ENCODE measurements at regions not wholly inside any gene's neighbourhood (a gene's known extent, or its start where the extent isn't known, plus 50 kb on each side); places are given as distances from the start of the nearest gene placed in this dataset.
"Not testable (repeated sequence)": the region's sequence is repeated elsewhere in the genome, so short reads cannot be mapped to it uniquely, and the experiment has no call there.

GRCh38 chr16:88226302-88226701, 156.5 kb upstream of the ZNF469 start:
- DNase-seq (ENCODE audit: extremely low read depth in 1 of 2, low read depth in 1 of 2), result not testable (repeated sequence)

GRCh38 chr16:88227026-88227721, 155.6 kb upstream of the ZNF469 start:
- DNase-seq (ENCODE audit: extremely low read depth in 1 of 2, low read depth in 1 of 2), result not testable (repeated sequence)

GRCh38 chr16:88227722-88228482, 154.9 kb upstream of the ZNF469 start:
- DNase-seq (ENCODE audit: extremely low read depth in 1 of 2, low read depth in 1 of 2), result not testable (repeated sequence)

- DNase-seq (ENCODE audit: extremely low read depth in 1 of 2, low read depth in 1 of 2), result not testable (repeated sequence)
These were observed 154.0 kb upstream of the ZNF469 start for GRCh38 chr16:88228751-88229150.

- not testable (repeated sequence) for DNase-seq (ENCODE audit: extremely low read depth in 1 of 2, low read depth in 1 of 2)
These were observed 153.0 kb upstream of the ZNF469 start for GRCh38 chr16:88229710-88230109.

- not testable (repeated sequence) for DNase-seq (ENCODE audit: extremely low read depth in 1 of 2, low read depth in 1 of 2)
These were observed 152.3 kb upstream of the ZNF469 start for GRCh38 chr16:88230276-88230966.

GRCh38 chr16:88230967-88231615, 151.7 kb upstream of the ZNF469 start:
- not testable (repeated sequence) for DNase-seq (ENCODE audit: extremely low read depth in 1 of 2, low read depth in 1 of 2)

GRCh38 chr16:88231839-88232238, 150.9 kb upstream of the ZNF469 start:
- DNase-seq (ENCODE audit: extremely low read depth in 1 of 2, low read depth in 1 of 2), result not testable (repeated sequence)

GRCh38 chr16:88232401-88233258, 150.1 kb upstream of the ZNF469 start:
- DNase-seq (ENCODE audit: extremely low read depth in 1 of 2, low read depth in 1 of 2), result not testable (repeated sequence)

- not testable (repeated sequence) for DNase-seq (ENCODE audit: extremely low read depth in 1 of 2, low read depth in 1 of 2)
These were observed 148.9 kb upstream of the ZNF469 start for GRCh38 chr16:88233621-88234420.

GRCh38 chr16:88234421-88235271, 148.1 kb upstream of the ZNF469 start:
- not testable (repeated sequence) for DNase-seq (ENCODE audit: extremely low read depth in 1 of 2, low read depth in 1 of 2)

- not testable (repeated sequence) for DNase-seq (ENCODE audit: extremely low read depth in 1 of 2, low read depth in 1 of 2)
These were observed 147.1 kb upstream of the ZNF469 start for GRCh38 chr16:88235691-88236090.

GRCh38 chr16:88236229-88236628, 146.5 kb upstream of the ZNF469 start:
- DNase-seq (ENCODE audit: extremely low read depth in 1 of 2, low read depth in 1 of 2), result not testable (repeated sequence)

GRCh38 chr16:88237314-88237713, 145.4 kb upstream of the ZNF469 start:
- not testable (repeated sequence) for DNase-seq (ENCODE audit: extremely low read depth in 1 of 2, low read depth in 1 of 2)

- DNase-seq (ENCODE audit: extremely low read depth in 1 of 2, low read depth in 1 of 2), result not testable (repeated sequence)
These were observed 144.9 kb upstream of the ZNF469 start for GRCh38 chr16:88237761-88238415.

- peak; percentile 4 to 36 for DNase-seq (ENCODE audit: extremely low read depth in 1 of 2, low read depth in 1 of 2)
These were observed 144.0 kb upstream of the ZNF469 start for GRCh38 chr16:88238732-88239274.

GRCh38 chr16:88240118-88240517, 142.6 kb upstream of the ZNF469 start:
- not testable (repeated sequence) for DNase-seq (ENCODE audit: extremely low read depth in 1 of 2, low read depth in 1 of 2)

Measured in stimulated activated CD8-positive, alpha-beta memory T cell treated with anti-CD3 and anti-CD28 coated beads, Interleukin-7, amount 100 ng/mL, for 48 hours (primary cell).